NCI-H2227 (cell line): ENCODE measurements at regions not wholly inside any gene's neighbourhood (a gene's known extent, or its start where the extent isn't known, plus 50 kb on each side); places are given as distances from the start of the nearest gene placed in this dataset.

Source experiments
- DNase-seq: peaks from one replicate; lab custom pipeline; 2025; ENCODE audit not compliant: unreplicated experiment; lab: John Stamatoyannopoulos, UW

GRCh38 chr9:690517-691111 is 150.9 kb upstream of the DMRT1 start:
- DNase-seq = no peak

- no peak for DNase-seq
Measured at GRCh38 chr9:691825-692400, 149.6 kb upstream of the DMRT1 start.

GRCh38 chr9:692636-693129 is 148.8 kb upstream of the DMRT1 start:
- DNase-seq = no peak

- DNase-seq = peak; percentile 16
Measured at GRCh38 chr9:693201-694091, 148.1 kb upstream of the DMRT1 start.

- DNase-seq = no peak
Measured at GRCh38 chr9:694092-694402, 147.4 kb upstream of the DMRT1 start.

GRCh38 chr9:694403-695154 is 146.9 kb upstream of the DMRT1 start:
- DNase-seq = no peak

GRCh38 chr9:695252-695651 is 146.2 kb upstream of the DMRT1 start:
- no peak for DNase-seq

GRCh38 chr9:696332-697323 is 144.9 kb upstream of the DMRT1 start:
- no peak for DNase-seq

GRCh38 chr9:698276-698675 is 143.2 kb upstream of the DMRT1 start:
- no peak for DNase-seq

- DNase-seq = no peak
Measured at GRCh38 chr9:698954-699353, 142.5 kb upstream of the DMRT1 start.

GRCh38 chr9:699396-699795 is 142.1 kb upstream of the DMRT1 start:
- DNase-seq = no peak

GRCh38 chr9:700365-701282 is 140.9 kb upstream of the DMRT1 start:
- peak; percentile 4 for DNase-seq

GRCh38 chr9:703392-703791 is 138.1 kb upstream of the DMRT1 start:
- DNase-seq = no peak

- DNase-seq = no peak
Measured at GRCh38 chr9:706073-706472, 135.4 kb upstream of the DMRT1 start.

GRCh38 chr9:706606-707459 is 134.7 kb upstream of the DMRT1 start:
- DNase-seq = no peak

- no peak for DNase-seq
Measured at GRCh38 chr9:708182-708550, 133.3 kb upstream of the DMRT1 start.

GRCh38 chr9:708551-709432 is 132.7 kb upstream of the DMRT1 start:
- DNase-seq = no peak
